Keratinocyte (primary cell): ENCODE measurements at regions not wholly inside any gene's neighbourhood (a gene's known extent, or its start where the extent isn't known, plus 50 kb on each side); places are given as distances from the start of the nearest gene placed in this dataset.

Source experiments
- DNase-seq: peaks from one replicate; pipeline ENCODE4 v3.0.0-alpha.2; 2011; ENCODE audit warnings: low read depth, missing footprints, low spot score
- FAIRE-seq: peaks from 2 replicates; lab custom pipeline; 2011; peaks lifted over from hg19 to GRCh38; lab: Jason Lieb, UNC
- H2AFZ ChIP-seq: 2 replicates; pipeline ENCODE4 v1.6.0; 2012; ENCODE audit warnings: low read length, control low read depth, inconsistent platforms; ENCODE audit not compliant: control insufficient read depth
- H3K27ac ChIP-seq: 2 replicates; pipeline ENCODE4 v1.5.1; 2011; ENCODE audit warnings: low read length; ENCODE audit not compliant: control insufficient read depth, insufficient read depth
- H3K27me3 ChIP-seq: 3 replicates; pipeline ENCODE4 v1.6.0; 2011; ENCODE audit warnings: low read length; ENCODE audit not compliant: control insufficient read depth, insufficient read depth; ENCODE audit errors: extremely low read depth
- H3K36me3 ChIP-seq, 2 experiments: 2 replicates in 1 of 2; 3 replicates in 1 of 2; pipeline ENCODE4 v1.5.1; 2011; ENCODE audit warnings: low read length in 2 of 2, mild to moderate bottlenecking in 1 of 2; ENCODE audit not compliant: control insufficient read depth in 2 of 2, insufficient read depth in 2 of 2; ENCODE audit errors: extremely low read depth in 1 of 2
- H3K4me1 ChIP-seq: 3 replicates; pipeline ENCODE4 v1.5.1; 2011; ENCODE audit warnings: low read length; ENCODE audit not compliant: control insufficient read depth, insufficient read depth; ENCODE audit errors: extremely low read depth
- H3K4me2 ChIP-seq: 3 replicates; pipeline ENCODE4 v1.6.0; 2011; ENCODE audit warnings: low read depth, low read length; ENCODE audit not compliant: control insufficient read depth, insufficient read depth; ENCODE audit errors: extremely low read depth
- H3K4me3 ChIP-seq, 3 experiments: fragments of 200-600 bp in 1 of 3; sonication (generic) in 1 of 3; 2 replicates in 2 of 3; 3 replicates in 1 of 3; pipeline ENCODE4 v1.5.1; 2011 to 2016; ENCODE audit warnings: low read length in 3 of 3, mild to moderate bottlenecking in 3 of 3, control low read depth in 2 of 3, inconsistent platforms in 1 of 3, low read depth in 1 of 3, mixed read lengths in 1 of 3, mixed run types in 1 of 3, moderate library complexity in 1 of 3; ENCODE audit not compliant: control insufficient read depth in 2 of 3, insufficient read depth in 2 of 3; ENCODE audit errors: extremely low read depth in 1 of 3
- H3K79me2 ChIP-seq: 2 replicates; pipeline ENCODE4 v1.6.0; 2012; ENCODE audit warnings: low read length; ENCODE audit not compliant: control insufficient read depth, insufficient read depth
- H3K9ac ChIP-seq: 3 replicates; pipeline ENCODE4 v1.6.0; 2011; ENCODE audit warnings: low read length; ENCODE audit not compliant: control insufficient read depth, insufficient read depth; ENCODE audit errors: extremely low read depth
- H3K9me1 ChIP-seq: 3 replicates; pipeline ENCODE4 v1.6.0; 2011; ENCODE audit warnings: low read length; ENCODE audit not compliant: control insufficient read depth, insufficient read depth; ENCODE audit errors: extremely low read depth
- H3K9me3 ChIP-seq: 2 replicates; pipeline ENCODE4 v1.5.1; 2012; ENCODE audit warnings: low read depth, low read length; ENCODE audit not compliant: control insufficient read depth
- H4K20me1 ChIP-seq: 3 replicates; pipeline ENCODE4 v1.6.0; 2011; ENCODE audit warnings: low read length; ENCODE audit not compliant: control insufficient read depth, insufficient read depth; ENCODE audit errors: extremely low read depth
- EZH2 ChIP-seq: IDR thresholded peaks from one replicate; pipeline ENCODE4 v1.6.1; 2012; ENCODE audit warnings: inconsistent platforms, mild to moderate bottlenecking, low read length, moderate library complexity
- dilution Hi-C: fragments of 300-500 bp; cut with MboI; formaldehyde crosslinking; loops from one replicate; pipeline ENCODE4 v1.7.0; 2020; ENCODE audit warnings: low sequenced_read_pairs; ENCODE audit not compliant: extremely low pct_ligation_motif_present
- TF ChIP-seq, protein P1 (sequence below), 3 experiments: IDR thresholded peaks in 1 of 3; conservative IDR thresholded peaks in 1 of 3; optimal IDR thresholded peaks in 1 of 3; 2 replicates in 2 of 3; 3 replicates in 1 of 3; pipeline versions ENCODE3 to v1.5.1; 2011; ENCODE audit warnings: low read length in 3 of 3, mild to moderate bottlenecking in 3 of 3, moderate library complexity in 2 of 3, control low read depth in 1 of 3, inconsistent platforms in 1 of 3; ENCODE audit not compliant: insufficient read depth in 2 of 3; ENCODE audit errors: extremely low read depth in 1 of 3

GRCh38 chr1:192943522-192943921 lies 115.6 kb downstream of the UCHL5 start:
- Histone ChIP-seq H3K27ac (no peak overlapping the region), H3K9me1 (no peaks in the 10 kb centered on the region), H3K4me3 (no peak overlapping the region), H3K27me3 (no peaks in the 10 kb centered on the region), H3K9ac (no peak overlapping the region), H3K9me3 (no peaks in the 10 kb centered on the region), H2AFZ (no peak overlapping the region), H3K4me1 (peaks cover 5% of the 10 kb centered on the region), H3K4me2 (no peak overlapping the region), H3K36me3 (no peaks in the 10 kb centered on the region), H4K20me1 (no peaks in the 10 kb centered on the region), H3K79me2 (no peaks in the 10 kb centered on the region)
- TF ChIP-seq EZH2, result no peak
- TF ChIP-seq, protein P1, sequence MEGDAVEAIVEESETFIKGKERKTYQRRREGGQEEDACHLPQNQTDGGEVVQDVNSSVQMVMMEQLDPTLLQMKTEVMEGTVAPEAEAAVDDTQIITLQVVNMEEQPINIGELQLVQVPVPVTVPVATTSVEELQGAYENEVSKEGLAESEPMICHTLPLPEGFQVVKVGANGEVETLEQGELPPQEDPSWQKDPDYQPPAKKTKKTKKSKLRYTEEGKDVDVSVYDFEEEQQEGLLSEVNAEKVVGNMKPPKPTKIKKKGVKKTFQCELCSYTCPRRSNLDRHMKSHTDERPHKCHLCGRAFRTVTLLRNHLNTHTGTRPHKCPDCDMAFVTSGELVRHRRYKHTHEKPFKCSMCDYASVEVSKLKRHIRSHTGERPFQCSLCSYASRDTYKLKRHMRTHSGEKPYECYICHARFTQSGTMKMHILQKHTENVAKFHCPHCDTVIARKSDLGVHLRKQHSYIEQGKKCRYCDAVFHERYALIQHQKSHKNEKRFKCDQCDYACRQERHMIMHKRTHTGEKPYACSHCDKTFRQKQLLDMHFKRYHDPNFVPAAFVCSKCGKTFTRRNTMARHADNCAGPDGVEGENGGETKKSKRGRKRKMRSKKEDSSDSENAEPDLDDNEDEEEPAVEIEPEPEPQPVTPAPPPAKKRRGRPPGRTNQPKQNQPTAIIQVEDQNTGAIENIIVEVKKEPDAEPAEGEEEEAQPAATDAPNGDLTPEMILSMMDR (optimal IDR thresholded peaks at IDR 0.05 in 1 of 3, IDR thresholded peaks at IDR 0.05 in 1 of 3, conservative IDR thresholded peaks at IDR 0.05 in 1 of 3; ENCODE audit: extremely low read depth in 1 of 3, insufficient read depth in 2 of 3, low read length in 3 of 3), result no peak
- dilution Hi-C loops, result no loop called here
- FAIRE-seq (no peak), DNase-seq (no peak)

DNA sequence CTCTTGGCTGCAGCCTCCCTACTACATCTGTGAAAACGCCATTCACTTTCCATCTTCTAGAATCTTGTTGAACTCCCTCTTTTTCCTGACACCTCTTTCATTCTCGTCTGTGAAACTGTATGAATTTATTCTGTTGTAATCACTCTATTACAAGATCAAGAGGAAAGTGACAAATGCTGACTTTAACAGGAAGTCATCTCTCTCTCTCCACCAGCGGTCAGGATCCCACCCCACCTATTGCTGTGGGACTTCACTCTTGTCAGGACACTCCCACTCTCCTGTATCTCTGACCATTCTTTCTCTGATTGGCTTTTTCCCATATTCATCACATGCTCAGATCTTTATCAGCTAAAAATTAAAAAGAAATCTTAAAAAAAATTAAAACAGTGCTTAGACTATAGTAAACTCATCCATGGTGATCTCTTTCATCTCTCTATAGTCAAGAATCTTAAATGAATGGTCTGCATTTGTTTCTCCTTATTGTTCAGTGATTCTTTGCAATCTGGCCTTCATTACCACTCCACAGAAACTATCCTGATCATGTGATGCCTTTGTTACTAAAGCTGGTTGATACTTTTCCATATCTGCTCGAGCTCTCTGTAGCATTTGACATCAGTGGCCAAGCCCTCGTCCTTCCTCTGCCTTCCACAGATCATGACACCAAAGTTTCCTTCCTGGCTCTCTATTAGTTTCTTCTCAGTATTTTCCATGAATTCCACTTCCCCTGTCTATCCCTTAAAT lies 113.6 kb downstream of the UCHL5 start:
- Histone ChIP-seq H3K36me3 (peaks cover 0 to 1% of the 10 kb centered on the region in 2 experiments), H3K9me3 (no peaks in the 10 kb centered on the region), H2AFZ (no peak overlapping the region), H3K27ac (no peak overlapping the region), H4K20me1 (no peaks in the 10 kb centered on the region), H3K9ac (no peak overlapping the region), H3K4me1 (no peaks in the 10 kb centered on the region), H3K9me1 (no peaks in the 10 kb centered on the region), H3K27me3 (no peaks in the 10 kb centered on the region), H3K4me2 (no peak overlapping the region), H3K79me2 (no peaks in the 10 kb centered on the region), H3K4me3 (no peak overlapping the region)
- TF ChIP-seq, protein P1 (optimal IDR thresholded peaks at IDR 0.05 in 1 of 3, IDR thresholded peaks at IDR 0.05 in 1 of 3, conservative IDR thresholded peaks at IDR 0.05 in 1 of 3; ENCODE audit: extremely low read depth in 1 of 3, insufficient read depth in 2 of 3, low read length in 3 of 3), result no peak
- TF ChIP-seq EZH2, result no peak
- dilution Hi-C loops, result no loop called here
- FAIRE-seq (no peak), DNase-seq (no peak)
